GM12864 (cell line): ENCODE measurements at regions not wholly inside any gene's neighbourhood (a gene's known extent, or its start where the extent isn't known, plus 50 kb on each side); places are given as distances from the start of the nearest gene placed in this dataset.

Experiments
- DNase-seq: peaks from one replicate; pipeline ENCODE4 v3.0.0-alpha.2; 2011; ENCODE audit warnings: low read depth
- H3K4me3 ChIP-seq: 2 replicates; pipeline ENCODE4 v1.5.1; 2011; ENCODE audit warnings: mild to moderate bottlenecking, low read depth, low read length, control low read depth
- TF ChIP-seq, protein P1 (sequence below): IDR thresholded peaks from 2 replicates; pipeline ENCODE4 v1.5.1; 2011; ENCODE audit warnings: low read depth, mild to moderate bottlenecking, moderate library complexity, low read length, control low read depth, inconsistent platforms; ENCODE audit errors: missing control alignments

DNA sequence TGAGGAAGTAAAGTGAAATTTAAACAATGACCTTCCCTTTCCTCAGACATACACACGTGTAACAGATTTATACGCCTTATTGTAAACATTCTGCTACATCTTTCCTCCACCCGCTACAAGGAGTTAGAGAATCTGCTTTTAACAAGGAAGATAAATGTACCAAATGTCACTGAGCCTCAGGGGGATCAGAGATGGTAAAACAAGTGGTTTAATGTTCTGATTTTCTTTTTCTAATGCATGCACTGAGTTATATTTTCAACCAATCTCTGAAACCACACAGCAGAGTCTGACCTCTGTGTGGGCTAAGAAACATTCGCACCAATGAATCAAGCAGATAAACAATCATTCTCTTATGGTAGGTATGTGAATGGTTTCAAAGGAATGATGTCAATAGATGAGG, 599.5 kb downstream of the ARL4A start:
- H3K4me3 ChIP-seq = no peak overlapping the region
- DNase-seq = no peak
- TF ChIP-seq, protein P1, sequence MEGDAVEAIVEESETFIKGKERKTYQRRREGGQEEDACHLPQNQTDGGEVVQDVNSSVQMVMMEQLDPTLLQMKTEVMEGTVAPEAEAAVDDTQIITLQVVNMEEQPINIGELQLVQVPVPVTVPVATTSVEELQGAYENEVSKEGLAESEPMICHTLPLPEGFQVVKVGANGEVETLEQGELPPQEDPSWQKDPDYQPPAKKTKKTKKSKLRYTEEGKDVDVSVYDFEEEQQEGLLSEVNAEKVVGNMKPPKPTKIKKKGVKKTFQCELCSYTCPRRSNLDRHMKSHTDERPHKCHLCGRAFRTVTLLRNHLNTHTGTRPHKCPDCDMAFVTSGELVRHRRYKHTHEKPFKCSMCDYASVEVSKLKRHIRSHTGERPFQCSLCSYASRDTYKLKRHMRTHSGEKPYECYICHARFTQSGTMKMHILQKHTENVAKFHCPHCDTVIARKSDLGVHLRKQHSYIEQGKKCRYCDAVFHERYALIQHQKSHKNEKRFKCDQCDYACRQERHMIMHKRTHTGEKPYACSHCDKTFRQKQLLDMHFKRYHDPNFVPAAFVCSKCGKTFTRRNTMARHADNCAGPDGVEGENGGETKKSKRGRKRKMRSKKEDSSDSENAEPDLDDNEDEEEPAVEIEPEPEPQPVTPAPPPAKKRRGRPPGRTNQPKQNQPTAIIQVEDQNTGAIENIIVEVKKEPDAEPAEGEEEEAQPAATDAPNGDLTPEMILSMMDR = no peak

DNA sequence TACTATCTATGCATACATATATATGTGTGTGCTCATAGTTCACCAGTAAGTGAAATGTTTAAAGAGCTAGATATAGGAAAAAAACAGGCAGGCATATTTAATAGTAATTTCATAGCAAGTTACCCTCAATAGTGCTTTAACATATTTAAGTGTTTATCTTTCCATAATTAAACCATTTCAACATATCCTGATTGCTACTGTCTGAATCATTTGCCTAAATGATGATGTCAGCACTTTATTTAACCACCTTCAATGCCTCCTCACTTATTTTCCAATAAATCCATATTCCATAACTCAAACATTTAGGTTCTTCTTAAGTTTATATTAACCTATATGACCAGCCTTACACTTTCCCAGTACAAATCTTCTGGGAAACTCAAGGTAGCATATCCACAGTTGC, 601.1 kb downstream of the ARL4A start:
- TF ChIP-seq, protein P1 = no peak
- no peak for DNase-seq
- no peak overlapping the region for H3K4me3 ChIP-seq

DNA sequence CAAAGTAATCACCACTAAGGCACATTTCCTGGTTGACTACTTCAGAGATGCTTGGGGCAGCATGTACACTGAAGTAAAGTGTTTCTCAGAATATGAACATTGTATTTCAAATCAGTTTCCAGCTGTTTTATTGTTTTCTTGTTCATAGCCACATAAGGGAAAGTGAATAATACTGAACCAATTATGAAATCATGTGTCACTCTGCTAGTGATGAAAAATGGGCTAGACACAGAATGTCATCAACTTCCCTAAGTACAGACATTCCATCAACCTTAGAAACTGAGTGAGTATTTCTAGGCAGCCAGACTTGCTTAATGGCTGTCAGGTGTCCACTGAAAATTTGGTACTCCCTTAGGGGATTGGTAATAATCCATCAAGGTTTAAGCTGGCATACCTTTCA, 603.5 kb downstream of the ARL4A start:
- no peak for DNase-seq
- TF ChIP-seq, protein P1 = no peak
- H3K4me3 ChIP-seq = no peak overlapping the region

DNA sequence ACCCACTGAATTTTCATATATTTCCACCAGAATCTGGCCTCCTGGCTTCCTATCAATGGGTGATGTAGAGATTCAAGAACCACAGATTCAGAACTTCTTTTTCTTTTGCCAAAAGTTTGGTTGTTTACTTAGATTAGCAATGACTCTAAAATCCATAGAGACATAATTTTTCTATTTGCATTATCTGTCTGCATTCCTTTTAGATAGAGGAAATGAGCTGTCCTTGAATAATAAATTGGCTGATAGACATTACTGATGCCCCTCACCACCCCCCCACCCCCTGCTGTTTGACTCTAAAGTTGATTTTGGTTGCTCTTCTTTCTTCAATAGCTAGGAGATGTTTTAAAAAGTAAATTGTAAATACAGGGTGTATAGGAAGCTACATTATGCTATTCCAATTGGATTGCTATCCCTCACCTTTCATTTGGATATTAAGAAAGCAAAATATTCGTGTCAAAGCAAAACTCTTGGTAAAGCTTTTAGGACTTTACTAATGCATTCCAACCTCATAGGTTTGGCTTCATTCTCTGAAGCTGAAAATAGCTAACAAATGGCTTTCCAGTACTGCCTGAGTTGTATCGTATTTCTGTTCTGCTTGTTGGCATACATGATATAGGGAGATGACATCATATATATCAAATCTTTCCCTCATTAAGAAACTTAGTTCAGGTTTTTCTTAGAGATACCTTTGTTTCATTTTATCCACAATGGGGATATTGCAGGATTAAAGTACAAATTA, 606.0 kb downstream of the ARL4A start:
- H3K4me3 ChIP-seq = no peak overlapping the region
- no peak for DNase-seq

DNA sequence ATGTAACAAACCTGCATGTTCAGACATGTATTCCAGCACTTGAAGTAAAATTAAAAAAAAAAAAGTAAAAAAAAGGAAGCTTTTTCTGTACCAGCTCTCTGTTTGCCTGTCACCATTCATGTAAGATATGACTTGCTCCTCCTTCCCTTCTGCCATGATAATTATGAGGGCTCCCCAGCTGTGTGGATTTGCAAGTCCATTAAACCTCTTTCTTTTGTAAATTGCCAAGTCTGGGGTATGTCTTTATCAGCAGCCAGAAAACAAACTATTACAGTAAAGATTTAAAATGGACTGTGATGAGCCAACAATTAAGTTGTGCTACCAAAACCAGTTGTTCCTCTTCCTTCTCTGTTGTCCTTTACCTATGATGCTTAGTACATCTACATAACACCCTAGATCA, 619.6 kb downstream of the ARL4A start:
- no peak for DNase-seq
- TF ChIP-seq, protein P1 = no peak
- H3K4me3 ChIP-seq = no peak overlapping the region

More for the DNA sequence above, 606.0 kb downstream of the ARL4A start:
- TF ChIP-seq, protein P1 = no peak

DNA sequence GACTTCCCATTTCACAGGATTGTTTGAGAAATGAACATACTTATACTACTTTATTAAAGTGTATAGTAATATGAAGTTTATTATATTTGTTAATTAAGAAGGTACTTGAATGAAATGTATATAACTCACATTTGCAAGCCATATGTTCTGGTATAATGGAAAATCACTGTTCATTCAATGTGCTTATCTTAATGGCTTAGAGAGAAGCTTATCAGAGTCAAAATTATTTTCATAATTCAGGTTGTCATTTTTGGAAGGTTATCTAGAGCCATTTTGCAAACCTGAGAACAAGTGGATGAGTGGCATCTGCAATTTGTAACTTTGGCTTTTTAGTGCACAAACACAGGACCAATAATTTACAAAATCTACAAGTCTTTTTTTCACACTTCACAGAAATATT, 621.0 kb downstream of the ARL4A start:
- H3K4me3 ChIP-seq = no peak overlapping the region
- DNase-seq = no peak
- TF ChIP-seq, protein P1 = no peak

DNA sequence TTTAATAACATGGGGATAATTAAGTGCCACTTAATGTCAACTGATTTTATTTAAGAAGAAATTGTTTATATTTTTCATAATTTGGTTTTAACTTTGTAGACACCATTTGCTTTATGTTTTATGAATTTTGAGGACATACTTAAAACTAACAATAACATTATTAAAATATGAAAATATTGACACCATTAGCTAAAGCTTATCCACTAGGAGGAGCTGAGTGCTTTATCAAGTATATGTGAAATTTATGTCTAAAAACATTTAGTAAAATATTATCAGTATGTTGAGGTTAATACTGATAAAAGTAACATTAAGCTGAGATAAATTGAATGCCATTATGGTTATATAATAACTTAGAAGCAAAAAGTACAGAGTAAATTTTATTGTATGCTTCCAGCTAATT, 622.1 kb downstream of the ARL4A start:
- TF ChIP-seq, protein P1 = no peak
- no peak for DNase-seq
- H3K4me3 ChIP-seq = no peak overlapping the region
